Adipocyte (in vitro differentiated cells): ENCODE measurements at regions not wholly inside any gene's neighbourhood (a gene's known extent, or its start where the extent isn't known, plus 50 kb on each side); places are given as distances from the start of the nearest gene placed in this dataset.
A peak's percentile ranks its signal among the peaks of the same experiment; 100 is the strongest.

Experiments
- DNase-seq: peaks from one replicate; pipeline ENCODE4 v3.0.0-alpha.2; 2015; ENCODE audit warnings: low read depth
- H3K27me3 ChIP-seq: replicated peaks from 2 replicates; pipeline ENCODE4 v1.7.0; 2013; ENCODE audit warnings: mild to moderate bottlenecking, low read length, moderate library complexity; ENCODE audit not compliant: control insufficient read depth, insufficient read depth
- H3K36me3 ChIP-seq: 2 replicates; pipeline ENCODE4 v1.7.0; 2013; ENCODE audit warnings: low read length, mild to moderate bottlenecking, moderate library complexity; ENCODE audit not compliant: control insufficient read depth, insufficient read depth, severe bottlenecking
- H3K4me1 ChIP-seq: 2 replicates; pipeline ENCODE4 v1.7.0; 2013; ENCODE audit warnings: mild to moderate bottlenecking, low read length, moderate library complexity; ENCODE audit not compliant: control insufficient read depth, insufficient read depth
- H3K4me3 ChIP-seq: 2 replicates; pipeline ENCODE4 v1.7.0; 2013; ENCODE audit warnings: mild to moderate bottlenecking, low read length, moderate library complexity
- H3K9ac ChIP-seq: 2 replicates; pipeline ENCODE4 v1.7.0; 2013; ENCODE audit warnings: mild to moderate bottlenecking, low read length, moderate library complexity
- H3K9me3 ChIP-seq: 2 replicates; pipeline ENCODE4 v1.7.0; 2013; ENCODE audit warnings: mild to moderate bottlenecking, low read length, moderate library complexity; ENCODE audit not compliant: control insufficient read depth

- H3K9ac ChIP-seq = no peak overlapping the region
- H3K27me3 ChIP-seq = peaks cover 10% of the 10 kb centered on the region
- no peaks in the 10 kb centered on the region for H3K4me1 ChIP-seq
- no peaks in the 10 kb centered on the region for H3K36me3 ChIP-seq
- DNase-seq = no peak
- no peak overlapping the region for H3K4me3 ChIP-seq
- H3K9me3 ChIP-seq = no peaks in the 10 kb centered on the region
These were observed 255.4 kb upstream of the PLXNA2 start for GRCh38 chr1:208499601-208500000.

GRCh38 chr1:208500375-208500774, 256.2 kb upstream of the PLXNA2 start:
- Histone ChIP-seq H3K9me3 (no peaks in the 10 kb centered on the region), H3K27me3 (peaks cover 10% of the 10 kb centered on the region), H3K4me3 (no peak overlapping the region), H3K9ac (no peak overlapping the region), H3K4me1 (no peaks in the 10 kb centered on the region), H3K36me3 (no peaks in the 10 kb centered on the region)
- DNase-seq = no peak

- no peak overlapping the region for H3K4me3 ChIP-seq
- H3K4me1 ChIP-seq = no peaks in the 10 kb centered on the region
- no peak overlapping the region for H3K9ac ChIP-seq
- no peaks in the 10 kb centered on the region for H3K36me3 ChIP-seq
- H3K27me3 ChIP-seq = peaks cover 10% of the 10 kb centered on the region
- no peaks in the 10 kb centered on the region for H3K9me3 ChIP-seq
- DNase-seq = no peak
These were observed 257.4 kb upstream of the PLXNA2 start for GRCh38 chr1:208501542-208501941.

- H3K4me1 ChIP-seq = no peaks in the 10 kb centered on the region
- H3K9ac ChIP-seq = no peak overlapping the region
- DNase-seq = no peak
- peaks cover 10% of the 10 kb centered on the region for H3K27me3 ChIP-seq
- H3K36me3 ChIP-seq = no peaks in the 10 kb centered on the region
- no peak overlapping the region for H3K4me3 ChIP-seq
- H3K9me3 ChIP-seq = no peaks in the 10 kb centered on the region
These were observed 259.6 kb upstream of the PLXNA2 start for GRCh38 chr1:208503787-208504186.

GRCh38 chr1:208506812-208507211, 262.6 kb upstream of the PLXNA2 start:
- Histone ChIP-seq H3K9me3 (no peaks in the 10 kb centered on the region), H3K4me1 (peaks cover 6% of the 10 kb centered on the region), H3K9ac (no peak overlapping the region), H3K27me3 (no peaks in the 10 kb centered on the region), H3K36me3 (no peaks in the 10 kb centered on the region), H3K4me3 (no peak overlapping the region)
- no peak for DNase-seq

- Histone ChIP-seq H3K4me1 (peaks cover 6% of the 10 kb centered on the region), H3K4me3 (no peak overlapping the region), H3K27me3 (no peaks in the 10 kb centered on the region), H3K9ac (no peak overlapping the region), H3K36me3 (no peaks in the 10 kb centered on the region), H3K9me3 (no peaks in the 10 kb centered on the region)
- DNase-seq = no peak
These were observed 264.9 kb upstream of the PLXNA2 start for GRCh38 chr1:208509072-208509471.

GRCh38 chr1:208510192-208510952, 266.2 kb upstream of the PLXNA2 start:
- Histone ChIP-seq H3K36me3 (no peaks in the 10 kb centered on the region), H3K9me3 (no peaks in the 10 kb centered on the region), H3K9ac (no peak overlapping the region), H3K27me3 (no peaks in the 10 kb centered on the region), H3K4me1 (peaks cover 6% of the 10 kb centered on the region), H3K4me3 (no peak overlapping the region)
- peak; percentile 94 for DNase-seq

- Histone ChIP-seq H3K9me3 (no peaks in the 10 kb centered on the region), H3K36me3 (no peaks in the 10 kb centered on the region), H3K4me3 (no peak overlapping the region), H3K4me1 (peaks cover 6% of the 10 kb centered on the region), H3K9ac (no peak overlapping the region), H3K27me3 (no peaks in the 10 kb centered on the region)
- peak; percentile 36 for DNase-seq
These were observed 267.2 kb upstream of the PLXNA2 start for GRCh38 chr1:208511242-208511860.

- peak; percentile 21 for DNase-seq
- Histone ChIP-seq H3K27me3 (no peaks in the 10 kb centered on the region), H3K4me3 (no peak overlapping the region), H3K4me1 (peaks cover 6% of the 10 kb centered on the region), H3K9me3 (no peaks in the 10 kb centered on the region), H3K9ac (no peak overlapping the region), H3K36me3 (no peaks in the 10 kb centered on the region)
These were observed 269.6 kb upstream of the PLXNA2 start for GRCh38 chr1:208513799-208514198.

- Histone ChIP-seq H3K9me3 (no peaks in the 10 kb centered on the region), H3K27me3 (no peaks in the 10 kb centered on the region), H3K36me3 (no peaks in the 10 kb centered on the region), H3K4me3 (no peak overlapping the region), H3K9ac (no peak overlapping the region), H3K4me1 (peaks cover 6% of the 10 kb centered on the region)
- DNase-seq = no peak
These were observed 270.9 kb upstream of the PLXNA2 start for GRCh38 chr1:208515129-208515528.

GRCh38 chr1:208516780-208517179, 272.6 kb upstream of the PLXNA2 start:
- Histone ChIP-seq H3K9ac (no peak overlapping the region), H3K36me3 (no peaks in the 10 kb centered on the region), H3K27me3 (no peaks in the 10 kb centered on the region), H3K9me3 (no peaks in the 10 kb centered on the region), H3K4me3 (no peak overlapping the region), H3K4me1 (no peaks in the 10 kb centered on the region)
- DNase-seq = no peak
